ENCODE measurements at regions not wholly inside any gene's neighbourhood (a gene's known extent, or its start where the extent isn't known, plus 50 kb on each side); places are given as distances from the start of the nearest gene placed in this dataset.
"Not testable (repeated sequence)": the region's sequence is repeated elsewhere in the genome, so short reads cannot be mapped to it uniquely, and the experiment has no call there.

DNA sequence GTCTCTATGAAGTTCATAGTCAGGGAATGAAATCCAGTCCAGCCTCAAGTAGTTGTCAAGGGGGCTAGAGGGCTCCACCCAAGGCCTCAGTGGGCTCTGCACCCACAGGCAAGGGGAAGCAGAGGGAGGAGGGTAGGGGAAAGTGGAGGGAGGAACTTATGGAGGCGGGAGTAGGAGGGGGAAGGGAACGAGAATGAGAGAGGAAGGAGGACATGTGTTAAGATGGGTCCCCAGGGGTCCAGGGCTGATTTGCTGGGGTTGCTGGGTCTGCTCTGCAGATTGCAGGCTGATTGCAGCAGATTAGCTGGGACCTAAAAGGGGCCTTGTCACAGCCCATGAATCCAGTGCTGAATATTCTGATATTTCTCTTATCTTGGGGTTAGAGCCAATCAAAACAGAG lies 166.9 kb upstream of the IL12B start:
- TF ChIP-seq CTCF (conservative IDR thresholded peaks at IDR 0.05; ENCODE audit: low read depth, low read length) = no peak
- Histone ChIP-seq H3K4me2 (no peak overlapping the region), H3K27me3 (ENCODE audit: insufficient read depth, low read depth) (no peaks in the 10 kb centered on the region), H3K27ac (no peak overlapping the region), H3K4me3 (IDR thresholded peaks at IDR 0.05; ENCODE audit: insufficient read depth, low read depth, low read length) (no peak overlapping the region), H3K79me2 (ENCODE audit: insufficient read depth, low read depth) (no peaks in the 10 kb centered on the region), H3K9ac (no peak overlapping the region), H3K4me1 (ENCODE audit: low read depth, poor library complexity, severe bottlenecking) (no peaks in the 10 kb centered on the region), H4K20me1 (ENCODE audit: insufficient read depth) (no peaks in the 10 kb centered on the region), H3K36me3 (ENCODE audit: insufficient read depth) (no peaks in the 10 kb centered on the region), H2AFZ (ENCODE audit: low read depth) (no peak overlapping the region)

GRCh38 chr5:159498630-159499029 lies 168.3 kb upstream of the IL12B start:
- H2AFZ ChIP-seq (ENCODE audit: low read depth) = no peak overlapping the region
- H3K79me2 ChIP-seq (ENCODE audit: insufficient read depth, low read depth) = no peaks in the 10 kb centered on the region
- H3K36me3 ChIP-seq (ENCODE audit: insufficient read depth) = no peaks in the 10 kb centered on the region
- no peaks in the 10 kb centered on the region for H3K27me3 ChIP-seq (ENCODE audit: insufficient read depth, low read depth)
- TF ChIP-seq CTCF (conservative IDR thresholded peaks at IDR 0.05; ENCODE audit: low read depth, low read length) = no peak
- H3K9ac ChIP-seq = no peak overlapping the region
- no peak overlapping the region for H3K4me3 ChIP-seq (IDR thresholded peaks at IDR 0.05; ENCODE audit: insufficient read depth, low read depth, low read length)
- no peaks in the 10 kb centered on the region for H4K20me1 ChIP-seq (ENCODE audit: insufficient read depth)
- H3K4me1 ChIP-seq (ENCODE audit: low read depth, poor library complexity, severe bottlenecking) = no peaks in the 10 kb centered on the region
- no peak overlapping the region for H3K4me2 ChIP-seq
- no peak overlapping the region for H3K27ac ChIP-seq

DNA sequence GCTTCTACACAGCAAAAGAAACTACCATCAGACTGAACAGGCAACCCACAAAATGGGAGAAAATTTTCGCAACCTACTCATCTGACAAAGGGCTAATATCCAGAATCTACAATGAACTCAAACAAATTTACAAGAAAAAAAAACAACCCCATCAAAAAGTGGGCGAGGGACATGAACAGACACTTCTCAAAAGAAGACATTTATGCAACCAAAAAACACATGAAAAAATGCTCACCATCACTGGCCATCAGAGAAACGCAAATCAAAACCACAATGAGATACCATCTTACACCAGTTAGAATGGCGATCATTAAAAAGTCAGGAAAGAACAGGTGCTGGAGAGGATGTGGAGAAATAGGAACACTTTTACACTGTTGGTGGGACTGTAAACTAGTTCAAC lies 171.8 kb upstream of the IL12B start:
- H3K27ac ChIP-seq; H3K4me3 ChIP-seq (IDR thresholded peaks at IDR 0.05; ENCODE audit: insufficient read depth, low read depth, low read length); H3K4me2 ChIP-seq; H3K9ac ChIP-seq; H2AFZ ChIP-seq (ENCODE audit: low read depth); H4K20me1 ChIP-seq (ENCODE audit: insufficient read depth); H3K79me2 ChIP-seq (ENCODE audit: insufficient read depth, low read depth); H3K36me3 ChIP-seq (ENCODE audit: insufficient read depth); H3K4me1 ChIP-seq (ENCODE audit: low read depth, poor library complexity, severe bottlenecking); H3K27me3 ChIP-seq (ENCODE audit: insufficient read depth, low read depth): not testable (repeated sequence)

GRCh38 chr5:159503236-159503635 lies 172.9 kb upstream of the IL12B start:
- Histone ChIP-seq H3K27me3 (ENCODE audit: insufficient read depth, low read depth) (no peaks in the 10 kb centered on the region), H3K79me2 (ENCODE audit: insufficient read depth, low read depth) (no peaks in the 10 kb centered on the region), H3K4me2 (no peak overlapping the region), H3K4me1 (ENCODE audit: low read depth, poor library complexity, severe bottlenecking) (no peaks in the 10 kb centered on the region), H3K9ac (no peak overlapping the region), H3K4me3 (IDR thresholded peaks at IDR 0.05; ENCODE audit: insufficient read depth, low read depth, low read length) (no peak overlapping the region), H3K27ac (no peak overlapping the region), H2AFZ (ENCODE audit: low read depth) (no peak overlapping the region), H3K36me3 (ENCODE audit: insufficient read depth) (no peaks in the 10 kb centered on the region), H4K20me1 (ENCODE audit: insufficient read depth) (no peaks in the 10 kb centered on the region)
- no peak for TF ChIP-seq CTCF (conservative IDR thresholded peaks at IDR 0.05; ENCODE audit: low read depth, low read length)

- no peaks in the 10 kb centered on the region for H4K20me1 ChIP-seq (ENCODE audit: insufficient read depth)
- H3K36me3 ChIP-seq (ENCODE audit: insufficient read depth) = no peaks in the 10 kb centered on the region
- H2AFZ ChIP-seq (ENCODE audit: low read depth) = no peak overlapping the region
- H3K79me2 ChIP-seq (ENCODE audit: insufficient read depth, low read depth) = no peaks in the 10 kb centered on the region
- no peak overlapping the region for H3K9ac ChIP-seq
- H3K27me3 ChIP-seq (ENCODE audit: insufficient read depth, low read depth) = no peaks in the 10 kb centered on the region
- H3K4me2 ChIP-seq = no peak overlapping the region
- no peak overlapping the region for H3K27ac ChIP-seq
- no peak for TF ChIP-seq CTCF (conservative IDR thresholded peaks at IDR 0.05; ENCODE audit: low read depth, low read length)
- no peaks in the 10 kb centered on the region for H3K4me1 ChIP-seq (ENCODE audit: low read depth, poor library complexity, severe bottlenecking)
- no peak overlapping the region for H3K4me3 ChIP-seq (IDR thresholded peaks at IDR 0.05; ENCODE audit: insufficient read depth, low read depth, low read length)
Observed at GRCh38 chr5:159504106-159504856, 174.0 kb upstream of the IL12B start.

All from KMS-11 (cell line).